ENCODE measurements at regions not wholly inside any gene's neighbourhood (a gene's known extent, or its start where the extent isn't known, plus 50 kb on each side); places are given as distances from the start of the nearest gene placed in this dataset.
"Not testable (repeated sequence)": the region's sequence is repeated elsewhere in the genome, so short reads cannot be mapped to it uniquely, and the experiment has no call there.

- H3K9ac ChIP-seq (replicated peaks in 1 of 4; ENCODE audit: extremely low read depth in 1 of 4, low read depth in 3 of 4, low read length in 3 of 4); H3K27me3 ChIP-seq (replicated peaks in 1 of 4; ENCODE audit: control insufficient read depth in 3 of 4, extremely low read depth in 1 of 4, insufficient read depth in 3 of 4, low read length in 3 of 4); H4K8ac ChIP-seq (ENCODE audit: extremely low read depth, insufficient read depth, low read length); H2BK5ac ChIP-seq (ENCODE audit: low read depth, low read length); H3K36me3 ChIP-seq (ENCODE audit: control insufficient read depth in 2 of 4, insufficient read depth in 4 of 4, low read length in 3 of 4); FAIRE-seq; H4K5ac ChIP-seq (ENCODE audit: insufficient read length, low read depth, low read length); H2AFZ ChIP-seq (ENCODE audit: low read length); H3K4me3 ChIP-seq (ENCODE audit: extremely low read depth in 1 of 4, insufficient read depth in 2 of 4, low read depth in 3 of 4, low read length in 4 of 4); H3K18ac ChIP-seq (ENCODE audit: extremely low read depth, low read length); H3K14ac ChIP-seq (ENCODE audit: insufficient read length); H3K27ac ChIP-seq (ENCODE audit: low read depth, low read length); H3K4me2 ChIP-seq (ENCODE audit: insufficient read depth in 1 of 2, low read depth in 2 of 2, low read length in 2 of 2); H2BK120ac ChIP-seq (replicated peaks; ENCODE audit: low read depth, low read length); H2BK15ac ChIP-seq (ENCODE audit: low read length); H3K4me1 ChIP-seq (replicated peaks in 1 of 4; ENCODE audit: control insufficient read depth in 3 of 4, insufficient read depth in 4 of 4, low read length in 3 of 4); H3K9me3 ChIP-seq (ENCODE audit: insufficient read depth in 2 of 2, low read depth in 1 of 2, low read length in 1 of 2); H4K91ac ChIP-seq (replicated peaks; ENCODE audit: insufficient read length, low read length); CTCF ChIA-PET (ENCODE audit: partially characterized antibody); H3K4ac ChIP-seq (replicated peaks; ENCODE audit: insufficient read length, low read depth, low read length); H3K79me2 ChIP-seq (ENCODE audit: control insufficient read depth in 1 of 2, insufficient read depth in 2 of 2, low read length in 2 of 2); H3K79me1 ChIP-seq (ENCODE audit: low read depth, low read length); H3K56ac ChIP-seq (replicated peaks; ENCODE audit: insufficient read length, low read depth, low read length); H4K20me1 ChIP-seq (replicated peaks in 1 of 2; ENCODE audit: control insufficient read depth in 1 of 2, insufficient read depth in 2 of 2, low read length in 2 of 2); POLR2A ChIA-PET (ENCODE audit: partially characterized antibody); DNase-seq (ENCODE audit: low read depth in 1 of 2, low spot score in 2 of 2); H2BK20ac ChIP-seq (ENCODE audit: low read length); H3K23ac ChIP-seq (ENCODE audit: insufficient read length); H2BK12ac ChIP-seq (ENCODE audit: low read depth, low read length); H3K23me2 ChIP-seq (ENCODE audit: low read depth, low read length); H2AK5ac ChIP-seq (ENCODE audit: low read depth, low read length): not testable (repeated sequence)
- WGBS, 2 experiments (ENCODE audit: extremely low coverage in 1 of 2, insufficient coverage in 1 of 2, insufficient read length in 1 of 2, insufficient replicate concordance in 2 of 2, low coverage in 1 of 2, low lambda C conversion rate in 2 of 2, missing lambda C conversion rate in 1 of 2), result 93% methylated on average over 3 of the region's 14 CpGs; no CpG with 5 or more reads in 1 of the 2 experiments
These were observed 846.4 kb downstream of the RPIA start for GRCh38 chr2:89537862-89538261.

DNA sequence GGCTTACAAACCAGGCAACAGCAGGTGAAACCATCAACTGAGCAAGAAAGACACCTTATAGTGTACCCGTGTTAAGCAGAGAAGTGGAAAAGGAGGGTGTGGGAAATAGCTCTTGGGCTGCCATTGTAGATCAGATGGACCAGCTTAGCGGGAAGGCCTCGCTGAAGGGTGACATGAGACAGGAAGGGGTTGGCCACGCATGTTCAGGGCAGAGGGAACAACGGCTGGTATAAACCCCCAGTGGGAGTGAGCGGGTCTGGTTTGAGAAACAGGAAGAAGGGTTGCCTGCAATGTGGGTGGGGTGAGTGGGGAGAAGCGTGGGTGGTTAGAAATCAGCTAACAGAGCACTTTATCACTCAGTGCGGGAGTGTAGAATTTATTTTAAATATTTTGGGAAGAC, 852.6 kb downstream of the RPIA start:
- H3K79me1 ChIP-seq (ENCODE audit: low read depth, low read length); H2AK5ac ChIP-seq (ENCODE audit: low read depth, low read length); H4K91ac ChIP-seq (replicated peaks; ENCODE audit: insufficient read length, low read length); H3K23me2 ChIP-seq (ENCODE audit: low read depth, low read length); H3K4ac ChIP-seq (replicated peaks; ENCODE audit: insufficient read length, low read depth, low read length); H3K4me2 ChIP-seq (ENCODE audit: insufficient read depth in 1 of 2, low read depth in 2 of 2, low read length in 2 of 2); H3K23ac ChIP-seq (ENCODE audit: insufficient read length); H3K4me3 ChIP-seq (ENCODE audit: extremely low read depth in 1 of 4, insufficient read depth in 2 of 4, low read depth in 3 of 4, low read length in 4 of 4); H3K4me1 ChIP-seq (replicated peaks in 1 of 4; ENCODE audit: control insufficient read depth in 3 of 4, insufficient read depth in 4 of 4, low read length in 3 of 4); H3K9ac ChIP-seq (replicated peaks in 1 of 4; ENCODE audit: extremely low read depth in 1 of 4, low read depth in 3 of 4, low read length in 3 of 4); H2BK5ac ChIP-seq (ENCODE audit: low read depth, low read length); CTCF ChIA-PET (ENCODE audit: partially characterized antibody); H2BK12ac ChIP-seq (ENCODE audit: low read depth, low read length); H4K20me1 ChIP-seq (replicated peaks in 1 of 2; ENCODE audit: control insufficient read depth in 1 of 2, insufficient read depth in 2 of 2, low read length in 2 of 2); H4K8ac ChIP-seq (ENCODE audit: extremely low read depth, insufficient read depth, low read length); POLR2A ChIA-PET (ENCODE audit: partially characterized antibody); H2BK15ac ChIP-seq (ENCODE audit: low read length); H3K27me3 ChIP-seq (replicated peaks in 1 of 4; ENCODE audit: control insufficient read depth in 3 of 4, extremely low read depth in 1 of 4, insufficient read depth in 3 of 4, low read length in 3 of 4); H3K9me3 ChIP-seq (ENCODE audit: insufficient read depth in 2 of 2, low read depth in 1 of 2, low read length in 1 of 2); H3K27ac ChIP-seq (ENCODE audit: low read depth, low read length); H2AFZ ChIP-seq (ENCODE audit: low read length); DNase-seq (ENCODE audit: low read depth in 1 of 2, low spot score in 2 of 2); H3K36me3 ChIP-seq (ENCODE audit: control insufficient read depth in 2 of 4, insufficient read depth in 4 of 4, low read length in 3 of 4); H4K5ac ChIP-seq (ENCODE audit: insufficient read length, low read depth, low read length); H3K79me2 ChIP-seq (ENCODE audit: control insufficient read depth in 1 of 2, insufficient read depth in 2 of 2, low read length in 2 of 2); FAIRE-seq; H3K56ac ChIP-seq (replicated peaks; ENCODE audit: insufficient read length, low read depth, low read length); H3K14ac ChIP-seq (ENCODE audit: insufficient read length); H2BK20ac ChIP-seq (ENCODE audit: low read length); H3K18ac ChIP-seq (ENCODE audit: extremely low read depth, low read length); H2BK120ac ChIP-seq (replicated peaks; ENCODE audit: low read depth, low read length): not testable (repeated sequence)
- 76% methylated on average over 5 of the region's 8 CpGs; no CpG with 5 or more reads in 1 of the 2 experiments for WGBS, 2 experiments (ENCODE audit: extremely low coverage in 1 of 2, insufficient coverage in 1 of 2, insufficient read length in 1 of 2, insufficient replicate concordance in 2 of 2, low coverage in 1 of 2, low lambda C conversion rate in 2 of 2, missing lambda C conversion rate in 1 of 2)
